CD14-positive monocyte (primary cell): ENCODE measurements at regions not wholly inside any gene's neighbourhood (a gene's known extent, or its start where the extent isn't known, plus 50 kb on each side); places are given as distances from the start of the nearest gene placed in this dataset.

Experiments used
- DNase-seq, 3 donors: peaks; one replicate each; pipeline ENCODE4 v3.0.0-alpha.2; 2011 to 2022
- H2AFZ ChIP-seq: 2 replicates; pipeline ENCODE4 v1.6.0; 2012; ENCODE audit warnings: mild to moderate bottlenecking, low read depth, low read length, inconsistent platforms; ENCODE audit not compliant: insufficient read depth, poor library complexity, severe bottlenecking
- H3K27ac ChIP-seq, 2 donors: 1 replicate in 1 of 2; 2 replicates in 1 of 2; pipeline ENCODE4 v1.5.1; 2012 to 2013; ENCODE audit warnings: low read length in 2 of 2, control low read depth in 1 of 2, inconsistent platforms in 1 of 2, low read depth in 1 of 2, mild to moderate bottlenecking in 1 of 2
- H3K27me3 ChIP-seq, 2 donors: one replicate each; pipeline versions ENCODE4 v1.6.0 to v1.6.1; 2011 to 2013; ENCODE audit warnings: low read length in 2 of 2; ENCODE audit not compliant: control insufficient read depth in 2 of 2, insufficient read depth in 2 of 2
- H3K36me3 ChIP-seq, 2 donors: replicated peaks in 1 of 2; 1 replicate in 1 of 2; 2 replicates in 1 of 2; pipeline versions ENCODE4 v1.5.1 to v1.6.1; 2012 to 2013; ENCODE audit warnings: low read length in 2 of 2, control low read depth in 1 of 2, inconsistent platforms in 1 of 2, mild to moderate bottlenecking in 1 of 2; ENCODE audit not compliant: insufficient read depth in 2 of 2, control insufficient read depth in 1 of 2
- H3K4me1 ChIP-seq, 2 donors: 1 replicate in 1 of 2; 2 replicates in 1 of 2; pipeline versions ENCODE4 v1.5.1 to v1.6.1; 2012 to 2013; ENCODE audit warnings: low read length in 2 of 2, control low read depth in 1 of 2, inconsistent platforms in 1 of 2, mild to moderate bottlenecking in 1 of 2, moderate library complexity in 1 of 2; ENCODE audit not compliant: insufficient read depth in 2 of 2, control insufficient read depth in 1 of 2
- H3K4me2 ChIP-seq: replicated peaks from 2 replicates; pipeline ENCODE3; 2012; ENCODE audit warnings: low read length, moderate library complexity, mild to moderate bottlenecking; ENCODE audit not compliant: poor library complexity, severe bottlenecking; ENCODE audit errors: extremely low read depth
- H3K4me3 ChIP-seq, 3 experiments: fragments of 200-600 bp in 1 of 3; sonication (generic) in 1 of 3; replicated peaks in 1 of 3; 1 replicate in 2 of 3; 2 replicates in 1 of 3; pipeline ENCODE4 v1.5.1; 2011 to 2013; ENCODE audit warnings: low read length in 3 of 3, mild to moderate bottlenecking in 3 of 3, control low read depth in 2 of 3, low read depth in 2 of 3, inconsistent platforms in 1 of 3, moderate library complexity in 1 of 3
- H3K79me2 ChIP-seq: 2 replicates; pipeline ENCODE4 v1.6.0; 2012; ENCODE audit warnings: mild to moderate bottlenecking, control low read depth, inconsistent platforms, low read length, moderate library complexity; ENCODE audit not compliant: insufficient read depth
- H3K9ac ChIP-seq: 2 replicates; pipeline ENCODE4 v1.6.0; 2017; ENCODE audit warnings: low read length, mild to moderate bottlenecking; ENCODE audit not compliant: insufficient read depth, poor library complexity, severe bottlenecking
- H3K9me3 ChIP-seq, 2 donors: replicated peaks in 1 of 2; 1 replicate in 1 of 2; 2 replicates in 1 of 2; pipeline versions ENCODE4 v1.5.1 to v1.6.1; 2012 to 2013; ENCODE audit warnings: low read length in 2 of 2, control low read depth in 1 of 2; ENCODE audit not compliant: control insufficient read depth in 1 of 2, insufficient read depth in 1 of 2
- H4K20me1 ChIP-seq: 2 replicates; pipeline ENCODE4 v1.6.0; 2012; ENCODE audit warnings: mild to moderate bottlenecking, low read length, control low read depth, moderate library complexity; ENCODE audit not compliant: insufficient read depth
- H3K27ac Mint-ChIP-seq, 7 donors: one replicate each; pipeline ENCODE4 v1.8.0; 2020; ENCODE audit warnings: mild to moderate bottlenecking in 7 of 7, mixed read lengths in 7 of 7, moderate library complexity in 6 of 7, inconsistent platforms in 2 of 7
- H3K27me3 Mint-ChIP-seq, 3 donors: one replicate each; pipeline ENCODE4 v1.8.0; 2021 to 2022; ENCODE audit warnings: low read depth in 3 of 3, mild to moderate bottlenecking in 3 of 3, mixed read lengths in 3 of 3, moderate library complexity in 3 of 3, inconsistent platforms in 1 of 3
- H3K36me3 Mint-ChIP-seq, 2 donors: one replicate each; pipeline ENCODE4 v1.8.0; 2020; ENCODE audit warnings: mixed read lengths in 2 of 2, inconsistent platforms in 1 of 2, mild to moderate bottlenecking in 1 of 2
- H3K4me1 Mint-ChIP-seq: one replicate; pipeline ENCODE4 v1.8.0; 2020; ENCODE audit warnings: mild to moderate bottlenecking, mixed read lengths
- H3K4me3 Mint-ChIP-seq, 2 donors: one replicate each; pipeline ENCODE4 v1.8.0; 2020; ENCODE audit warnings: mild to moderate bottlenecking in 2 of 2, mixed read lengths in 2 of 2, moderate library complexity in 1 of 2
- H3K9me3 Mint-ChIP-seq, 7 donors: one replicate each; pipeline ENCODE4 v1.8.0; 2020 to 2022; ENCODE audit warnings: mixed read lengths in 7 of 7, mild to moderate bottlenecking in 6 of 7, moderate library complexity in 6 of 7, inconsistent platforms in 2 of 7
- WGBS: methylation state at CpG from one replicate; pipeline ENCODE4 v1.1.5; 2013; ENCODE audit warnings: missing lambda C conversion rate; ENCODE audit not compliant: insufficient coverage; 5-methylcytosine and 5-hydroxymethylcytosine counted together
- intact Hi-C, 2 donors: fragments of 100-400 bp; cut with micrococcal nuclease; formaldehyde crosslinking; loops; one replicate each; pipeline versions ENCODE4 v1.15.0 to v1.15.1; 2023
- TF ChIP-seq, protein P1 (sequence below): fragments of 200-600 bp; IDR thresholded peaks from one replicate; pipeline ENCODE4 v1.8.0; 2022; ENCODE audit warnings: antibody characterized with exemption, mild to moderate bottlenecking

DNA sequence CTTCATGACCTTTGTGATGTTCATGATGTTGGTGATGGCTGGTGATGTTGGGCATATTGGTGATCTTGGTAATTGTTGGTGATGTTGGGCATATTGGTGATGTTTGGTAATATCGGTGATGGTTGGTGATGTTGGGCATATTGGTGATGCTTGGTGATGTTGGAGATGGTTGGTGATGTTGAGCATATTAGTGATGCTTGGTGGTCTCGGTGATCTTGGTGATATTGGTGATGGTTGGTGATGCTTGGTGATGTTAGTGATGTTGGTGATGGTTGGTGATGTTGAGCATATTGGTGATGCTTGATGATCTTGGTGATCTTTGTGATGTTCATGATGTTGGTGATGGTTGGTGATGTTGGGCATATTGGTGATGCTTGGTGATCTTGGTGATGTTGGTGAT, 73.8 kb downstream of the IRX2 start:
- Histone ChIP-seq H4K20me1 (no peaks in the 10 kb centered on the region), H3K27me3 (no peaks in the 10 kb centered on the region), H3K27ac (no peak overlapping the region), H3K79me2 (no peaks in the 10 kb centered on the region), H3K36me3 (no peaks in the 10 kb centered on the region), H3K4me1 (no peaks in the 10 kb centered on the region), H3K4me2 (no peak overlapping the region), H3K9me3 (peaks cover 0 to 12% of the 10 kb centered on the region in 2 donors), H2AFZ (no peak overlapping the region), H3K9ac (no peak overlapping the region), H3K4me3 (no peak overlapping the region)
- H3K4me1 Mint-ChIP-seq = no peaks in the 10 kb centered on the region
- peaks cover 0 to 7% (median 2%) of the 10 kb centered on the region in 7 donors for H3K9me3 Mint-ChIP-seq
- no peak for DNase-seq
- H3K27ac Mint-ChIP-seq = no peak overlapping the region
- peaks cover 0 to 1% (median 0%) of the 10 kb centered on the region in 3 donors for H3K27me3 Mint-ChIP-seq
- intact Hi-C loops = no loop called here
- H3K4me3 Mint-ChIP-seq = no peak overlapping the region
- H3K36me3 Mint-ChIP-seq = no peaks in the 10 kb centered on the region
- TF ChIP-seq, protein P1, sequence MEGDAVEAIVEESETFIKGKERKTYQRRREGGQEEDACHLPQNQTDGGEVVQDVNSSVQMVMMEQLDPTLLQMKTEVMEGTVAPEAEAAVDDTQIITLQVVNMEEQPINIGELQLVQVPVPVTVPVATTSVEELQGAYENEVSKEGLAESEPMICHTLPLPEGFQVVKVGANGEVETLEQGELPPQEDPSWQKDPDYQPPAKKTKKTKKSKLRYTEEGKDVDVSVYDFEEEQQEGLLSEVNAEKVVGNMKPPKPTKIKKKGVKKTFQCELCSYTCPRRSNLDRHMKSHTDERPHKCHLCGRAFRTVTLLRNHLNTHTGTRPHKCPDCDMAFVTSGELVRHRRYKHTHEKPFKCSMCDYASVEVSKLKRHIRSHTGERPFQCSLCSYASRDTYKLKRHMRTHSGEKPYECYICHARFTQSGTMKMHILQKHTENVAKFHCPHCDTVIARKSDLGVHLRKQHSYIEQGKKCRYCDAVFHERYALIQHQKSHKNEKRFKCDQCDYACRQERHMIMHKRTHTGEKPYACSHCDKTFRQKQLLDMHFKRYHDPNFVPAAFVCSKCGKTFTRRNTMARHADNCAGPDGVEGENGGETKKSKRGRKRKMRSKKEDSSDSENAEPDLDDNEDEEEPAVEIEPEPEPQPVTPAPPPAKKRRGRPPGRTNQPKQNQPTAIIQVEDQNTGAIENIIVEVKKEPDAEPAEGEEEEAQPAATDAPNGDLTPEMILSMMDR = no peak
- WGBS = 93% methylated on average over 2 of the region's 2 CpGs

DNA sequence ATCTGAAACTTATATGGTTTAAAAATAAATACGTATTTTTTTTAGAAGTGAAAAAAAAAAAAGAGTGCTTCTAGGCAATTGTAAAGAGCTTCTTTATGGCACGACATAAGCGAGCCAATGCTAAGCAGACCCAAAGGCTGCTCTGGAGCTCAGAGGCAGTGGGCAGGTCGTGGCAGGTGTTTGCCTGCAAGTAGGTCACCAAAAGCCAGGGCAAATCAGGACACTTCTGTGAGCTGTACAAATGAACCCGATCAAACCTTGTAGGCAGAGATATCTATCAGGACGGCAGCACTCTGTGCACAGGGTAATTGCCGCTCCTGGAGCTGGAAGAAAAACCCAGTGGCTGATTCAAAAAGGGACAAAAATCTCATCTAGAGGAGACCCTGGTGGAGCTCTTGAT, 75.9 kb downstream of the IRX2 start:
- 83% methylated on average over 6 of the region's 7 CpGs for WGBS
- intact Hi-C loops = no loop called here
- H3K9me3 Mint-ChIP-seq = peaks cover 0 to 9% (median 2%) of the 10 kb centered on the region in 7 donors
- H3K27me3 Mint-ChIP-seq = no peaks in the 10 kb centered on the region
- TF ChIP-seq, protein P1 = no peak
- Histone ChIP-seq H3K9me3 (peaks cover 0 to 14% of the 10 kb centered on the region in 2 donors), H3K27ac (no peak overlapping the region), H3K27me3 (no peaks in the 10 kb centered on the region), H3K4me3 (no peak overlapping the region), H4K20me1 (no peaks in the 10 kb centered on the region), H3K4me1 (no peaks in the 10 kb centered on the region), H2AFZ (no peak overlapping the region), H3K79me2 (no peaks in the 10 kb centered on the region), H3K9ac (no peak overlapping the region), H3K4me2 (no peak overlapping the region), H3K36me3 (no peaks in the 10 kb centered on the region)
- H3K27ac Mint-ChIP-seq = no peak overlapping the region
- no peak overlapping the region for H3K4me3 Mint-ChIP-seq
- no peaks in the 10 kb centered on the region for H3K36me3 Mint-ChIP-seq
- H3K4me1 Mint-ChIP-seq = no peaks in the 10 kb centered on the region
- no peak for DNase-seq
